Stomach (tissue), 8 donors: ENCODE measurements at regions not wholly inside any gene's neighbourhood (a gene's known extent, or its start where the extent isn't known, plus 50 kb on each side); places are given as distances from the start of the nearest gene placed in this dataset.
A peak's percentile ranks its signal among the peaks of the same experiment; 100 is the strongest.

Source experiments
- DNase-seq, 2 donors: peaks; one replicate each; pipeline versions ENCODE4 v3.0.0 to v3.0.0-alpha.2; 2013 to 2019
- H3K27ac ChIP-seq, 5 donors: fragments of 200-600 bp in 4 of 5; sonication (generic) in 4 of 5; one replicate each; pipeline ENCODE4 v1.5.1; 2013 to 2019; ENCODE audit warnings: mild to moderate bottlenecking in 1 of 5, moderate library complexity in 1 of 5
- H3K27me3 ChIP-seq, 3 donors: fragments of 200-600 bp; sonication (generic); one replicate each; pipeline ENCODE4 v1.5.1; 2017 to 2019; ENCODE audit warnings: mixed run types in 1 of 3
- H3K36me3 ChIP-seq, 4 donors: fragments of 200-600 bp; sonication (generic); 1 replicate in 3 of 4; 2 replicates in 1 of 4; pipeline ENCODE4 v1.5.1; 2016 to 2019
- H3K4me1 ChIP-seq, 4 donors: fragments of 200-600 bp; sonication (generic); one replicate each; pipeline ENCODE4 v1.5.1; 2016 to 2019
- H3K4me3 ChIP-seq, 4 donors: fragments of 200-600 bp; sonication (generic) in 3 of 4; one replicate each; pipeline ENCODE4 v1.5.1; 2016 to 2019; ENCODE audit warnings: mild to moderate bottlenecking in 1 of 4
- H3K9me3 ChIP-seq, 4 donors: fragments of 200-600 bp; sonication (generic); one replicate each; pipeline ENCODE4 v1.5.1; 2016 to 2019
- CTCF ChIP-seq, 7 experiments: fragments of 450-650 bp in 4 of 7; fragments of 200-600 bp in 3 of 7; sonication (generic) in 3 of 7; IDR thresholded peaks; one replicate each; pipeline ENCODE4 v1.5.1; 2016 to 2019; ENCODE audit warnings: antibody characterized with exemption in 7 of 7, control low read depth in 2 of 7, mild to moderate bottlenecking in 1 of 7
- EP300 ChIP-seq: sonication (generic); formaldehyde crosslinking; IDR thresholded peaks from one replicate; pipeline ENCODE4 v1.6.1; 2017; ENCODE audit warnings: antibody characterized with exemption
- POLR2A ChIP-seq, 4 donors: fragments of 450-650 bp; IDR thresholded peaks; one replicate each; pipeline ENCODE4 v1.6.1; 2016; ENCODE audit warnings: antibody characterized with exemption in 4 of 4, control low read depth in 2 of 4, mild to moderate bottlenecking in 1 of 4, moderate library complexity in 1 of 4
- POLR2AphosphoS5 ChIP-seq, 3 donors: sonication (generic); formaldehyde crosslinking; IDR thresholded peaks; one replicate each; pipeline ENCODE4 v1.6.1; 2016; ENCODE audit warnings: antibody characterized with exemption in 3 of 3
- WGBS, 5 donors: extraction: QIAGEN DNeasy Blood & Tissue Kit in 3 of 5; methylation state at CpG; one replicate each; pipeline versions ENCODE4 v1.1.5 to v1.1.7; 2013 to 2018; 5-methylcytosine and 5-hydroxymethylcytosine counted together
- intact Hi-C: fragments of 100-400 bp; cut with DNase I; formaldehyde crosslinking; loops from one replicate; pipeline ENCODE4 v1.15.1; 2023; ENCODE audit warnings: low total_unique reads
- donor health status: healthy with polysubstance abuse.
- donor health status: Bipolar disorder and iron deficiency.
- donor health status: healthy.

- Histone ChIP-seq H3K9me3 (no peaks in the 10 kb centered on the region), H3K27ac (peak overlapping the region in 1 of 5 donors; percentile 27), H3K27me3 (peaks cover 0 to 31% (median 0%) of the 10 kb centered on the region in 3 donors), H3K4me1 (no peaks in the 10 kb centered on the region), H3K36me3 (no peaks in the 10 kb centered on the region), H3K4me3 (no peak overlapping the region)
- TF ChIP-seq CTCF (IDR thresholded peaks at IDR 0.05) (no peak), POLR2AphosphoS5 (IDR thresholded peaks at IDR 0.05) (no peak), EP300 (no peak), POLR2A (IDR thresholded peaks at IDR 0.05) (no peak)
- 74 to 89% (median 78%) methylated on average over 3 of the region's 3 CpGs for WGBS, 5 donors
- intact Hi-C loops, result no loop called here
- no peak for DNase-seq
These were observed 806.0 kb downstream of the VRK1 start for GRCh38 chr14:97603201-97603600.

- TF ChIP-seq CTCF (IDR thresholded peaks at IDR 0.05) (no peak), EP300 (no peak), POLR2AphosphoS5 (IDR thresholded peaks at IDR 0.05) (no peak), POLR2A (IDR thresholded peaks at IDR 0.05) (no peak)
- intact Hi-C loops, result no loop called here
- Histone ChIP-seq H3K9me3 (no peaks in the 10 kb centered on the region), H3K4me1 (no peaks in the 10 kb centered on the region), H3K36me3 (no peaks in the 10 kb centered on the region), H3K4me3 (no peak overlapping the region), H3K27me3 (peaks cover 0 to 31% (median 0%) of the 10 kb centered on the region in 3 donors), H3K27ac (no peak overlapping the region)
- DNase-seq, result no peak
- 76 to 89% (median 80%) methylated on average over 4 to 6 of the region's 6 CpGs for WGBS, 5 donors
These were observed 807.5 kb downstream of the VRK1 start for GRCh38 chr14:97604731-97605130.

GRCh38 chr14:97618401-97618800 lies 821.2 kb downstream of the VRK1 start:
- no peak overlapping the region for H3K4me3 ChIP-seq
- no peaks in the 10 kb centered on the region for H3K4me1 ChIP-seq
- intact Hi-C loops, result no loop called here
- DNase-seq, result no peak
- 54 to 62% (median 58%) methylated on average over 3 of the region's 3 CpGs for WGBS, 5 donors
- no peak overlapping the region for H3K27ac ChIP-seq
- no peaks in the 10 kb centered on the region for H3K27me3 ChIP-seq
- H3K9me3 ChIP-seq, result peaks cover 8 to 19% (median 16%) of the 10 kb centered on the region in 4 donors
- TF ChIP-seq POLR2A (IDR thresholded peaks at IDR 0.05), result no peak
- H3K36me3 ChIP-seq, result no peaks in the 10 kb centered on the region

GRCh38 chr14:97618917-97619690 lies 821.9 kb downstream of the VRK1 start:
- Histone ChIP-seq H3K27ac (peak overlapping the region in 1 of 5 donors; percentile 14), H3K27me3 (no peaks in the 10 kb centered on the region), H3K4me3 (no peak overlapping the region), H3K9me3 (peaks cover 6 to 14% (median 13%) of the 10 kb centered on the region in 4 donors), H3K36me3 (no peaks in the 10 kb centered on the region), H3K4me1 (no peaks in the 10 kb centered on the region)
- TF ChIP-seq POLR2AphosphoS5 (IDR thresholded peaks at IDR 0.05) (no peak), CTCF (IDR thresholded peaks at IDR 0.05) (no peak), POLR2A (IDR thresholded peaks at IDR 0.05) (no peak), EP300 (no peak)
- 69 to 88% (median 77%) methylated on average over 1 of the region's 1 CpG for WGBS, 5 donors
- intact Hi-C loops, result no loop called here
- no peak for DNase-seq

GRCh38 chr14:97620066-97620465 lies 822.9 kb downstream of the VRK1 start:
- H3K36me3 ChIP-seq, result no peaks in the 10 kb centered on the region
- no peak overlapping the region for H3K27ac ChIP-seq
- no peak overlapping the region for H3K4me3 ChIP-seq
- H3K4me1 ChIP-seq, result no peaks in the 10 kb centered on the region
- no peaks in the 10 kb centered on the region for H3K27me3 ChIP-seq
- 29 to 35% (median 30%) methylated on average over 5 of the region's 5 CpGs for WGBS, 5 donors
- intact Hi-C loops, result no loop called here
- no peak for DNase-seq
- TF ChIP-seq CTCF (IDR thresholded peaks at IDR 0.05) (no peak), POLR2A (IDR thresholded peaks at IDR 0.05) (no peak)
- H3K9me3 ChIP-seq, result peaks cover 0 to 6% (median 4%) of the 10 kb centered on the region in 4 donors
